ENCODE measurements at regions not wholly inside any gene's neighbourhood (a gene's known extent, or its start where the extent isn't known, plus 50 kb on each side); places are given as distances from the start of the nearest gene placed in this dataset.

GRCh38 chr9:82535432-82535998, 527.4 kb downstream of the RASEF start:
- intact Hi-C loops (cut with micrococcal nuclease) (no loop called here), in situ Hi-C loops (cut with MboI) (no loop called here)
- DNase-seq (ENCODE audit: extremely low read depth in 1 of 4, low spot score in 3 of 4): no peak

More at GRCh38 chr9:82535432-82535998, 527.4 kb downstream of the RASEF start:
- no peaks in the 10 kb centered on the region for H3K9me3 ChIP-seq (replicated peaks; ENCODE audit: control insufficient read depth, insufficient read depth, low read depth, low read length)
- CTCF ChIA-PET (ENCODE audit: low intra/inter-chr PET ratio): no interaction called here
- H3K4me1 ChIP-seq (replicated peaks in 1 of 2; ENCODE audit: control insufficient read depth in 2 of 2, insufficient read depth in 2 of 2, low read length in 2 of 2): no peaks in the 10 kb centered on the region
- no peak overlapping the region for H3K9ac ChIP-seq (ENCODE audit: insufficient read depth in 1 of 2, low read depth in 2 of 2, low read length in 2 of 2)
- no peaks in the 10 kb centered on the region for H4K20me1 ChIP-seq (replicated peaks; ENCODE audit: control insufficient read depth, insufficient read depth, low read length)
- 0% methylated on average over 2 of the region's 2 CpGs for WGBS (ENCODE audit: insufficient coverage, low coverage, missing lambda C conversion rate)
- no peak for ATAC-seq
- TF ChIP-seq USF1 (CRISPR knock-in tag; IDR thresholded peaks at IDR 0.05) (no peak), ZNF589 (CRISPR knock-in tag; IDR thresholded peaks at IDR 0.05; ENCODE audit: low read depth) (no peak), PBX2 (CRISPR knock-in tag; IDR thresholded peaks at IDR 0.05; ENCODE audit: low read depth) (no peak), PBX2 (tag; conservative IDR thresholded peaks at IDR 0.05; ENCODE audit: low read depth) (no peak), SMARCA5 (IDR thresholded peaks at IDR 0.05) (no peak), JUND (IDR thresholded peaks at IDR 0.05; ENCODE audit: borderline replicate concordance, low read depth, low read length) (no peak), JUND (tag; IDR thresholded peaks at IDR 0.05; ENCODE audit: borderline replicate concordance, low read depth, low read length) (no peak), CHD2 (IDR thresholded peaks at IDR 0.05; ENCODE audit: low read depth, low read length) (no peak), PREB (CRISPR knock-in tag; IDR thresholded peaks at IDR 0.05) (no peak), HDAC1 (IDR thresholded peaks at IDR 0.05) (no peak), NONO (IDR thresholded peaks at IDR 0.05; ENCODE audit: low read depth in 2 of 2, low read length in 1 of 2) (no peak), FOXA3 (CRISPR knock-in tag; conservative IDR thresholded peaks at IDR 0.05 in 1 of 2, IDR thresholded peaks at IDR 0.05 in 1 of 2) (no peak), EWSR1 (IDR thresholded peaks at IDR 0.05; ENCODE audit: borderline replicate concordance, low read depth, partially characterized antibody) (no peak)
- FAIRE-seq: no peak
- H3K27me3 ChIP-seq (ENCODE audit: control insufficient read depth in 2 of 2, insufficient read depth in 2 of 2, low read length in 2 of 2): no peaks in the 10 kb centered on the region
- no peak overlapping the region for H3K4me3 ChIP-seq
- no peak overlapping the region for H3K4me2 ChIP-seq (ENCODE audit: insufficient read depth, low read length)
- no peaks in the 10 kb centered on the region for H3K9me1 ChIP-seq (ENCODE audit: control insufficient read depth, insufficient read depth, low read length)
- no peaks in the 10 kb centered on the region for H3K36me3 ChIP-seq (ENCODE audit: control insufficient read depth, insufficient read depth, low read length)
- H3K27ac ChIP-seq (ENCODE audit: extremely low read depth, low read depth, low read length): no peak overlapping the region
- no peaks in the 10 kb centered on the region for H3K79me2 ChIP-seq (ENCODE audit: control insufficient read depth, insufficient read depth, low read length)
- POLR2A ChIA-PET: no interaction called here
- H2AFZ ChIP-seq (ENCODE audit: low read depth, low read length): no peak overlapping the region
- no TSS peak for BruUV-seq (replicated peaks)

Measured in K562 (cell line).